ENCODE measurements at regions not wholly inside any gene's neighbourhood (a gene's known extent, or its start where the extent isn't known, plus 50 kb on each side); places are given as distances from the start of the nearest gene placed in this dataset.

- no peak for TF ChIP-seq POLR2A (IDR thresholded peaks at IDR 0.05)
- no peak for TF ChIP-seq CTCF (IDR thresholded peaks at IDR 0.05)
- TF ChIP-seq EP300 (IDR thresholded peaks at IDR 0.05), result no peak
Observed at GRCh38 chr2:71816815-71817214, 330.8 kb downstream of the CYP26B1 start.

Data from stomach (tissue), 4 donors.